Fibroblast of upper back skin (primary cell): ENCODE measurements at regions not wholly inside any gene's neighbourhood (a gene's known extent, or its start where the extent isn't known, plus 50 kb on each side); places are given as distances from the start of the nearest gene placed in this dataset.
"Not testable (repeated sequence)": the region's sequence is repeated elsewhere in the genome, so short reads cannot be mapped to it uniquely, and the experiment has no call there.

ENCODE experiments used
- DNase-seq: peaks from one replicate; pipeline ENCODE4 v3.0.0-alpha.2; 2013

DNA sequence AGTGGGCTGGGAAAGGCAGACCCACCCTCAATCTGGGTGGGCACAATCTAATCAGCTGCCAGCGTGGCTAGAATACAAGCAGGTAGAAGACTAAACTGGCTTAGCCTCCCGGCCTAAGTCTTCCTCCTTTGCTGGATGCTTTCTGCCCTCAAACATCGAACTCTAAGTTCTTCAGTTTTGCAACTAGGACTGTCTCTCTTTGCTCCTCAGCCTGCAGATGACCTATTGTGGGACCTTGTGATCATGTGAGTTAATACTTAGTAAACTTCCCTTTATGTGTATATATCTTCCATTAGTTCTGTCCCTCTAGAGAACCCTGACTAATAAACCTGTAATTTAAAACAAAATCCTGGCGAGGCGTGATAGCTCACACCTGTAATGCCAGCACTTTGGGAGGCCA lies 51.8 kb upstream of the SLC39A8 start:
- DNase-seq = not testable (repeated sequence)

DNA sequence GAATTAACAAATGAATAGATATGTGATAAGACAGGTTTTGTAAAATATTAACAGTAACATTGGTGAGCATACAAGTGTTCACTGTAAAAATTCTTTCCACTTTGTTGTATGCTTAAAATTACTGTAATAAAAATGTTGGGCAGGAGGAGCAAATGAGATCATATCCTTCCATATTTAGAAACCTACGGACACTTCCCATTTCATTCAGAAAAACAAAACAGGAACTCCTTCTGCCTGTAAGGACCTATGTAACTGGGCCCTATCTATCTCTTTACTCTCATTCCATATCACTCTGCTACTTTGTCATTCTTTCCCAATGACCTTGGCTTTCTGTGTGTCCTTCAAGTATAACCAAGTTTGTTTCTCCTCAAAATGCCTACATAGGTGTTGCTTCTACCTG lies 53.7 kb upstream of the SLC39A8 start:
- DNase-seq = no peak

DNA sequence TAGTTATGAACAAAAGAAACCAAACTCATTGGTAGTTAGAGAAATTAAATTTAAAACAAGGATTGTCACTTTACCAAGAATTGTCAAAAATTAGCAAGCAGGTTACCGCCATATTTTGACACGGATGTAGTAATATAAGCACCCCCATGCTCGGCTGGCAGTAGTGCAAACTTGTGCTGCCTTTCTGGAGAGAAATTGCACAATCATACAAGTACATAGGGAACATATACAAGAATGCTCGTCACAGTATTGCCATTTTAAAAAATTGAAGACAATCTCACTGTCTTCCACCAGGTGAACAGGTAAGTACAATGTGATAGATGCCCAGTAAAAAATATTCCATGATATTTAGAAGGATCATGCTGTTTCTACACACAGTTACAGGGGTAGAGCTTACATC lies 55.6 kb upstream of the SLC39A8 start:
- no peak for DNase-seq

DNA sequence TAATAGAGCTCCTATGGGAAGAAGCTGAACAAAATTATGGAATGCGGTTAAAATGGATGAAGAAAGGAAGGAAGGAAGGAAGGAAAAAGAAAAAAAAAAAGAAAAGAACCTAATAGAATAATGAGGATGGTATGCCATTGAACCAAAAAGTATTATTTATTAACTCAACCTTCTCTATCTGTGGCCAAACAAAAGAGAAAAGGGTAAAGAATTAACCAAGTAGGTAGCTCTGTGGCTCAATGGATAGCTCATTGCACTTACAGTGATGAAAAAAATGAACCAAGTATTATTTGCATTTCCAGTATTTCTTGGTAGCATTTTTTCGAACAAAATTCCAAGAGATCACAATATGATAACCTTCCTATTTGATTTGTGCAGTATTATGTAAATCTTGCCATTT lies 56.9 kb upstream of the SLC39A8 start:
- no peak for DNase-seq

DNA sequence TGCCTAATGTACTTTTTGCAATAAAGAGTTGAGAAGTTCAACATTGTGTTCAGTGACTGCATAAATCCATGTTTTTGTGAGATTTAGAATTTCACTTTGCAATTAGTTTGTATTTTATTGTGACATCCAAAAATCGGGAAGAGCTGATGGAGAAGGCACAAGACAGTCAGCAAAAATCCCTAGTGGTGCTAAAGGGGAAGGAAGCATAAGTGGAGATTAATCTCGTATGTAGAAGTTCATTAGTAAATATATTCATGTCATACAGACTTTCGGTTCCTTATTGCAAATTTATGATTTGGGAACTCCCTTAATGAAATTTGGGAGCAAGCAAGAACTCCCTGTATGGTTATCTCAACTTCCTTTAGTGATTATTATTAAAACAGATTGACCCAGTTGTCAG lies 57.8 kb upstream of the SLC39A8 start:
- no peak for DNase-seq

DNA sequence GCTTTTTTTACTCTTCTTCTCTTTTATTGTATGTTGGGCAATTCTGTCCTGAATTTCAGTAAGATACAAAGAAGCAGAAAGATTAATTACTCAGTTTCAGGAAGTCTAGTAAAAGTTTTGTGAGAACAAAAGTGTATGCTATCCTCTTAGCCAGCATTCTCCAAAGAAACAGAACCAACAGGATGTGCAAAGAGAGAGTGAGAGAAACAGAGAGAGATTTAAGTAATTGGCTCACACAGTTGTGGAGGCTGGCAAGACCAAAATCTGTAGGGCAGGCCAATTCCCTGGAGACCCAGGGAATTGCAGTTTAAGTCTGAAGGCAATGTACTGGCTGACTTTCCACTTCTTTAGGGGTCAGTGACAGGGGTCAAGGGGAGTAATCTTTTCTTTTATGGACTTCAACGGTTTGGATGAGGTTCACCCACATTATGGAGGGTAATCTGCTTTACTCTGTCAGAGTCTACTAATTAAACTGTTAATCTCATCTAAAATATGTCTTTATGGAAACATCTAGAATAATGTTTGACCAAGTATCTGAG lies 59.2 kb upstream of the SLC39A8 start:
- DNase-seq = no peak

DNA sequence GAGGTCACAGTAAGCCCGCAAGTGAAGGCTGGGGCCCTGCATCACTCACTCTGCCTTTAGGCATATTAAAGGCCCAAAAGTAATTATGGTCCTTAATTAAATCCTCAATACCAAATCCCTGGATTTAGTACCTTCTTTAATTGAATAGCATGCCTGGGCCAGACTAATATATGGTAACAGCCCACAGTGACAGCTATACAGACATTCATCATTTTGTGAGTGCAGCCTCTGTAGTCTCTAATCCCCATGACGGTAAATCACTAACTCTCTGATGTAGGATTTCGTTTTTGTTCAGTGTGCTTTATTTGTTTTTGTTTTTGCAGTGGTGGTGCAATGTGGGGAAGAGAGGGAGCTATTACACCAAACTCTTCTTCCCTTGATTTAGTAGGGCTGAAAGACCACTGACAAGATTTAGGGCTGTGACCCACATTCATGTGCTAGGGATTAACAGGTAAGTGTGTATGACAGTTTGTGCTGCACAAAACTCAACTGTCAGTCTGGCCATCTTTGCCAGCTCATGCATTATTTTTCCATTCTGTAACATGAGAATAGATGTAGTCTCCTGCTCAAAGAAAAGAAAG lies 60.6 kb upstream of the SLC39A8 start:
- DNase-seq = no peak

DNA sequence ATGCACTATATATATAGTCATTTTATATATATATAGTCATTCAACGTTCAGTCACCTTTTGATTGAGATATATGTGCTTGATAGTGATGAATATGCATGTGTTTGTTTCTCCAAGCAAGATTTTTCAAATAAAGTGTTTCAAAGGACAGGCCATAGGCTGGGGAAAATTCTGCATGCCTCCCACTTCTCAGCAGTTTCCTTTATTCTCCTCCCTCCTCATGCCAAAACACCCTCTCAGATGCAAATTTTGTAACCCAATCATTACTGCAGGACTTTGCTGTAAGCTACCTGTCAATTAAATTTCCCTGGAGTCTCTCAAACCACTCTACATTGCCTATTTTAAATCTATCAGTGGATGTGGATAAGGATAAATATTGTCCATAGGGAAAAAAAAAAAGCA lies 65.6 kb upstream of the SLC39A8 start:
- not testable (repeated sequence) for DNase-seq

DNA sequence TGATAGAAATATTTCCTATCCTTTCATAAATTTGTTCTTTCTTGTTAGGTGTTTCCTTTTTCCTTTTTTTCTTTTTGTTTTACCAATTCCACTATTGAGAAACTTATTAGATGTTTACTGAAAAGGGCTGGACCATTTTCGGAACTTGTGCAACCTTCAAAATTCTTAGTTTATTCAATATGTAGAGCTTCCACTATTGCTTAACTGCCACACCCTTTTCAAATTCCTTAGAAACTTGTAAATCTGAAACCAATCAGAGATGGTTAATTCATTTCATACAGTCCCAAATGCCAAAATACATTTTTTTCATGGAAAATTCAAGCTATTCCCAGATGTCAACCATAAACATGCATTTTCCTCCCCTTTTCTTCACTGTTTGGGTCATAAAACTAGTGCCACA lies 66.1 kb upstream of the SLC39A8 start:
- DNase-seq = no peak

DNA sequence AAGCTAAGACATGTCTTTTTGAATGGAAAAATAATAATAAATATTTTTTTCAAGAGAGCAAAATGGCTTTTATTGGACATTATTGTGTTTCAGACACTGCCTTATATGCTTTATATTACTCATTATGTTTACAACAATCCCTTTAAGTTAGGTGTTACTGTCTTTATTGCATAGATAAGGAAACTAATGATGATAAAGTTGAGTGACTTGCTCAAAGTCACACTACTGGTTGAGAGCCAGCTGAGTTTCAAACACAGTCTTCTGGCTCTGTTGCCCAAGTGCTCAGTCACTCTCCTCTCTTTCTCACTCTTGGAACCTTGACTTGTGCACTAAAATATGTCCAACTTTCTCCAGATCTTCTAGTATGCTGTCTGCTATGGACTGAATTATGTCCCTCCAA lies 71.5 kb upstream of the SLC39A8 start:
- no peak for DNase-seq

DNA sequence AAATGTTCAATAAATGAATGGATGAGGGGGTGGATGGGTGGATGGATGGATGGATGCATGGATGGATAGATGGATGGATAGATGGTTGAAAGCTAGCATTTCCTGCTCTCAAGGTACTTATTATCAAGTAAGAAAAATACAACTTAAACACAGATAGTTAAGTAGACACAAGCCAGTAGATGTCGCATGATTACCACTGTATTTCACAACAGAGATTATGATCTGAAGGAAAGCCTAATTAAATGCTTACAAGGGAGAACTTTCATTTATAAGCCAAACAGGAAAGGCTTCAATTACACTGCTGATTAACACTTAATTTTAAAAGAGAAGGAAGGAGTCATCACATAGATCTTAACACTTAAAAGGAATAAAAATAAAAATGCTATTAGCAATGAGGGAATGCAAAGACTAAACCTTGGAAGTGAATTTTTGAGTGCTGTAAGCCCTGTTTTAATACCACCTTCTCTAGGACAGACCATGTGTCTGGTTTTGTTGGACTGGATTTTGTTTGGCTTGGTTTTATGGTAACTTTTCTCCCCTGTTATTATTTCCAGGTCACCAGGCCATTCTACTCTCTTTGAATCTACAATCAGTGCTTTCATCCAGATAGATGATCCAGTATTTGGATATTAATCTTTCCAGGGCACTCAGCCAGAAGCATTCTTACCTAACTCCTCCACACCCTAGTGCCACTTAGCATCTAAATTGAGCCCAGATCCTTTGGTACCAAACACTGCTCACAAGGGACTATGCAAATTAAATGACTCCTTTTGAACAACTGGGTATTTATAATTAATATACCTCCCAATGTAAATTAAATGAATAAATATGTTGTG lies 75.5 kb upstream of the SLC39A8 start:
- peak; percentile 16 for DNase-seq

DNA sequence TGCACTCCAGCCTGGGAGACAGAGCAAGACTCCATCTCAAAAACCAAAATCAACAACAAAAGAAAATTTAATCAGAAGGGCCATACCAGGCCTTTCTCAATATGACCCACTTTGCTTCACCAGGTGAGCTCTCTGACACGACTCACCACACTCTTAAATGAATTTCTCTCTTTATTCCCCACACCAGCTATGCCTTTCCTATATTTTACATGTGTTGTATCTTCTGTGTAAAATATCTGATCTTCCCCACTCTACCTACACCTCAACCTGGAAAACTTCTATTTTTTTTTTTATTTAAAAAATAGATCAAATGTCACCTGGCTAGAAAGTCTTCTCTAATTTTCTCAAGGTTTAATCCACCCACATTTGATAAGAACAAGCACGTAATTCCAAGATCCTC lies 77.6 kb upstream of the SLC39A8 start:
- DNase-seq = no peak

DNA sequence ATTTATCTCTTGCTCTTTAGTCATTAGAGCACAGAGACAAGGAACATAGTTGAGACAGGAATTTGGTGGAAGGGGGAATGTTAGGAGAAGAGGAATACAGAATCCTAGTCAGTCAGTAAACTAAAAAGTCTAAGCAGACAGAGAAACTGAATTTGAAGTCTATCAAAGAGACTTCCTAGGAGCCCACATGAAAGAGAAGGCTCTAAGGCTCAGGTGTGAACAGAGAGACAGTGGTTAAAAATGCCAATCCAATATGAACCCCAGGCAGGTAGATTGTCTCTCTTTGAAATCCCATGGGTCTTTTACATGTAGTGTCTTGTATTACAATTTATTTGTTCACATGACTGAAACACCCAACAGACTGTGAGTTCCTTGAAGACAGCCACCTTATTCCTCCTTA lies 77.8 kb upstream of the NFKB1 start:
- DNase-seq = no peak

DNA sequence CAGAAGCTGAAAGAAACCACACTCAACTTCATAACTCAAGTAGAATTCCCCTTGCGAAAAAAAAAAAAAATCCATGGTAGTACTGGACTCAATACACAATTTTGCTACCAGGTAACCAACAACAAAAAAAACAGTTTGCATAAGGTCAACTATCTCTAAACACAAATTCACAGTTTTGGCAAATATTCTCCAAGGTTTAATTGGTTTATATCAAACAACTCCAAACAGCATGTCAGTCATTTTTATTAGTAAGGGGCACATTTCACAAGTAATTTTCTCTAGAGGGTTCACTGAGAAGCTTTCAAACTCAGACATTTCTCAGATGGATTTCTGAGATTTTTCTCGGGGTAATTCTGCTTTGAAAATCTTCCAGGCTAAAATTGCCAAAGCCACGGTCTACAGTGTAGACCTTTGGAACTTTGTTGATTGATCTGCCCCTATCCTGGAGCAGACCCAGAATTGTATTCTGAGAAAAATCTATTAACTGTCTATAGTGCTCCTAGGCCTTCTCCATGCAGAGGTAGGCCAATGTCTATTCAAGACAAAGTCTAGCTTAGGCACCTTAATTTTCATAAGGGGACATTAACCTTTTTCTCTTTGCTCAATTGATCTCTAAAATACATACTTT lies 73.7 kb upstream of the NFKB1 start:
- no peak for DNase-seq

DNA sequence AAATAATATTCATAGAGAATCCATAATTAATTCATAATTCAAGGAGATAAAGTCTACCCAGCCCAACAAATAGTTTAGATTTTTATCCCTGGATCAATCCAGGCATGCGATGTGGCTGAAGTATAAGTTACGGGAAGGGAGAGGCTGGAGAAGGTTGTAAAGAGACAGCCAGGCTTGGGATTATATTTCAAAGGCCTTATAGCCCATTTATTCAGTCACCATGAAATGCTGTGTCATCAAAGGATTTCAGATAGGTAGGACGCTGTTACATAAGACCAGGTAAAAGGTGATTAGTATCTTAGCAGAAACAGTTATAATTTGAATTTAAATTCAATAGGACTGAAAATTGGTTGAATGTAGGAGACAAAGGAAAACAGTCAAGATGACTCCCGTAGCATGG lies 73.0 kb upstream of the NFKB1 start:
- DNase-seq = no peak

DNA sequence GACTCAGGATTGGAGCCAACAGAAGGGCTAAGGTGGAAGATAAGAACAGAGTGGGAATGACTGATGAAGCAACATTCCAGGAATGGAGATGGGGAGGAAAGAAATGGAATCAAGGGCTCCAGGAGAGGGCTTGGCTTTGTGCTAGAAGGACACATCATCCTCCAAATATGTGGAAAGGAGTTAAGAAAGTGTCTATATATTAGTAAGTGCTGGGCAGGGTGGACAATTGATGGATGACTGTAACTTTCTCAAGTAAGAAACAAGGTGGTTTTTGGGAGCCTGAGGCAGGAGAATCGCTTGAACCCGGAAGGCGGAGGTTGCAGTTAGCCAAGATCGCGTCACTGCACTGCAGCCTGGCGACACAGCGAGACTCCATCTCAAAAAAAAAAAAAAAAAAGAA lies 71.6 kb upstream of the NFKB1 start:
- peak; percentile 91 for DNase-seq

DNA sequence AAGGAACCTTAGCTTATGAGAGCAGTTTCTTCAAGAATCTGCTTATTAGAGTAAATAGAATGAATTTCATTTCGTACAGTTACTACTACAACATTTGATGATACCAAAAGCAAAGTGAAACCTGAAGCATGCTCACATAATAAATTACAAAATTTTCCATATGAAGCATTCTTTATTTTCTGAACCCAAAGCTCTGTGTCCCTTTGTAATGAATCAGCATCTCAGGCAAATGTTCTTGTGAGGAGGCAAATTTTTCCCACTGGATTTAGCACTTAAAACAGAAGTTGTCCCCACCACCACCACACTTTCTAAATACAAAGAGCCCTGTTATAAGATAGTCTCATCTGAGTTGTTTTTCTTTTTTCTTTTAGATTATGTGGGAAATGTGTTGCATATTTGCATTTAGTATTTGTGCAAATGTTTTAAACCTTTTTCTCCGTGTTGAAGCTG lies 70.7 kb upstream of the NFKB1 start:
- peak; percentile 14 for DNase-seq

DNA sequence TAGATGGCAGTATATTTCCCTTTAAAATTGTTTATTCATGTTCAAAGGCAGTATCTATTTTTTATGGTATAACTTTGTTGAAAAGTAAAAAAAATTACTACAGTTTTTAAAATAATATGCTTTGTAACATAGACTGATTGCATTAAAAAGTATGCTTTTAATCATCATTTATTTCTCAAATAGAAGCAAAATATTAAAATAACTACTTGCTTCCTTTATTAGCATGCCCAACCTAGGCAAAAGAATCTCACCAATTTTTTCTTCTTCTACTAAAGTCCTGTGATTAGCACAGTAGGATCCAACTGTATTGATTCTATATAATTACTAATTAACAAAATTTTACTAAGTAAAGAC lies 69.6 kb upstream of the NFKB1 start:
- no peak for DNase-seq

DNA sequence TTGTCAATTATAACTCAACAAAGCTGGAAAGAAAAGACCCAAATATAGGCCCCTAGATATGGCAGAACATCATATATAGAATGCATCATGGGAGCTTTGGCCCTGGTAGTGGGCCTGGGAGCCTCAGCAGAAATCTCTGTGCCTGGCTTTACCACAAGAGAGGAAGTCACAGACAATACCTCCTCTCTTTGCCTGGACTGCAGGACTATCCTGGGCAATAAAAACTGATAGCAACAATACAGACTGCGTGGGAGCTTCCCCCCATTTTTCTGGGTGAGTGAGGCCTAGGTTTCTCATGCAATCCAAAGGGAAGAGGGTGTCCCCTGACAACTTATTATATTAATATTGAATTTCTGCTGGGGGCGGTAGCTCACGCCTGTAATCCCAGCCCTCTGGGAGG lies 64.0 kb upstream of the NFKB1 start:
- no peak for DNase-seq

DNA sequence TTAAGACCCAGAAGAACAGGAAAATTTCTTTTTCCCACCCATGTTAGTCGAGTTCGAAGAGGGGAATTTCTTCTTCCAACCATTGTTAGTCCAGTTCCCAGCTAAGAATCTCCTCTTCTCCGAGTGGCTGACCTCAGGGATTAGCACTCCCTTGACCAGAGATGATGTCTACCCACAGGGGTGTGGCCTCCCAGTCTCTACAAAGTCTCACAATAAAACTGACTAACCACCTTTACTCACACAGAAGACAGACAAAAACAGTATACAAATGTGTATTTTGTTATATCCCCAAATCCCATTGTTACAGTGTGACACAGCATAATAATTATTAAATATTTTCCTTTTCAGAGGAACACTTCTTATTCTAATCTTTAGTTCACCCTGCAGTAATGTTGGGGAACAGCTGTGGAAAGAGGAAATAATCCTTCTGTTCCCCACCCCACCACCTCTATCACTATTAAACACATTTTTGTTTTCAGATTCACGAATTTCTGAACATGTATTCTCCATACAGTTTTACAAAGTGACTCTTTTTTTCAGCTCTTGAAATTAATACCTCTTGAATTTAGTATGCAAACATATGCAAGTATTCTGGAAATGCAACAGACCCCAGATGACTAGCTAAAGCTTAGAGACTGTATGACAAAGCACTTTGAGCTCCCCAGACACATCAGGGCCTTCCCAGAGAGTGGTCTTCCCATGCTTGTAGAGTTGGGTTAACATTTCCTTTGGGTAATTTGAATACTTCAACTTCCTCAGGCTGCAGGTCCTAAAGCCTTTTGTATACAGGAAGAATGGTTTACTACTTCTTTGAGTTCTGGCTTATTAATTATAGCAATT lies 62.5 kb upstream of the NFKB1 start:
- DNase-seq = peak; percentile 55

DNA sequence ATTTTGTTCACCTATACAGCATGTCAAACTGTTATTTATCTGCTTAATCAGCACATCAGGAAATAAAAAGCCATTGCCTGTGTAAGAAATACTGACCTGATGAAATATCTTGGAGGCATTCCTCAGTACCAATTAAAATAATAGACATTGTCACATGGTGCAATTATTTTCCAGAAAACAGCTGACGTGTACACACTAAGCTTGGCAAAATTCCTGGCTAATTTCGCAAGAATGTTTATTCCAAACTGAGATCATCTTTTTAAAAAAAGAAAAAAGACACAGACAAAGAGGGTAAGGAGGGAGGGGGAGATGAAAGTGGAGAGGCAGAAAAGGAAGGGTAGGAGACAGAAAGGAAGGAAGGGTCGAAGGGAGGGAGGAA lies 61.9 kb upstream of the NFKB1 start:
- DNase-seq = peak; percentile 89

DNA sequence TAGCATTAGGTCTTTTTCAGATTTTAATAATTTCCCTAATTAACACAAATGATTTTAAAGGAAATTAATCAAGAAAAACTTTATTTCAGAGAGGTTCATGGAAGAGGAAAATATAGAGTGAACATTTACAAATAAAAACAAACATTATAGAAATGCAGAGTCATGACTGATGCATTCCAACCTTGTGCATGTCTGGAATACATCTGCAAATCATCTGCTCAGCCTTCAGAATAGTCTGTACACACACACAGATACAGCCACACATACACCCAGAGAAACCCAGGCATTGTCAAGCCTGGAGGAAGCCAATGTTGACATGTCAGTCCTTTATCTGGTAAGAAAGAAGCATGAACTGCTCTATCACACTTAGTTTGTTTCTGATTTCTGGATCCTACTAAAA lies 61.3 kb upstream of the NFKB1 start:
- DNase-seq = peak; percentile 85

DNA sequence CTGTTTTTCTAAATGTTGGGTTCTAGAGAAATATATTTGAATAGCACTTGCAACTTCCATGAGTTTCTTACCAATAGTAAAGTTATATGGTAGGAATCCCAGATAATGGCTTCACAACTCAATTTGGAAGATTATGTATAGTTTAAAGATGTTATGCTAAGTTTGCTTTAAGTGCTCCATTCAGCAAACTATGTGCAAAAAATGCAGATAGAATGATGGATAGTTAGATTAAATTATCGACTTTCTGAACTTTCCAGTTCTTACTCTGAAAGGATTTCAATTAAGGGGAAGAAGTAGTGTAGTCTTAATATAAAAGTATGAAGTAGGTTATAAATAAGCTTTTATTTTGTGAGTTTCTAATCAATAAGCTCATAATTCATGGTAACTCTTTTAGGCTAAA lies 60.7 kb upstream of the NFKB1 start:
- DNase-seq = no peak
